AG04449 (cell line): ENCODE measurements at regions not wholly inside any gene's neighbourhood (a gene's known extent, or its start where the extent isn't known, plus 50 kb on each side); places are given as distances from the start of the nearest gene placed in this dataset.

Experiments used
- CTCF ChIA-PET: fragments of 350-600 bp; formaldehyde crosslinking; extraction: SDS; loops from one replicate; lab custom pipeline; 2021; ENCODE audit warnings: antibody characterized with exemption; lab: Yijun Ruan, JAX
- POLR2A ChIA-PET: fragments of 400-600, 350-600 bp; formaldehyde crosslinking; extraction: SDS; loops from one replicate; lab custom pipeline; 2020; ENCODE audit warnings: antibody characterized with exemption, inconsistent platforms; lab: Yijun Ruan, JAX
- DNase-seq: peaks from one replicate; pipeline ENCODE4 v3.0.0-alpha.2; 2010; ENCODE audit warnings: low read depth, low spot score
- H3K4me3 ChIP-seq: 2 replicates; pipeline ENCODE4 v1.5.1; 2011; ENCODE audit warnings: low read depth, mild to moderate bottlenecking, control low read depth, low read length
- TF ChIP-seq, protein P1 (sequence below): IDR thresholded peaks from one replicate; pipeline ENCODE4 v1.5.1; 2011; ENCODE audit warnings: mild to moderate bottlenecking, moderate library complexity, low read length, control low read depth, inconsistent platforms; ENCODE audit not compliant: insufficient read depth; ENCODE audit errors: missing control alignments

- ChIA-PET POLR2A (interaction anchor here (0.5 kb wide), 1 partner anchor 623 kb away, joined by 3 read pairs; no protein-coding TSS in a partner anchor), CTCF (interaction anchor here (1.1 to 2.5 kb wide), 4 partner anchors 14 to 362 kb away, joined by 3 to 10 read pairs (median 4); no protein-coding TSS in a partner anchor)
- DNase-seq, result no peak
- TF ChIP-seq, protein P1, sequence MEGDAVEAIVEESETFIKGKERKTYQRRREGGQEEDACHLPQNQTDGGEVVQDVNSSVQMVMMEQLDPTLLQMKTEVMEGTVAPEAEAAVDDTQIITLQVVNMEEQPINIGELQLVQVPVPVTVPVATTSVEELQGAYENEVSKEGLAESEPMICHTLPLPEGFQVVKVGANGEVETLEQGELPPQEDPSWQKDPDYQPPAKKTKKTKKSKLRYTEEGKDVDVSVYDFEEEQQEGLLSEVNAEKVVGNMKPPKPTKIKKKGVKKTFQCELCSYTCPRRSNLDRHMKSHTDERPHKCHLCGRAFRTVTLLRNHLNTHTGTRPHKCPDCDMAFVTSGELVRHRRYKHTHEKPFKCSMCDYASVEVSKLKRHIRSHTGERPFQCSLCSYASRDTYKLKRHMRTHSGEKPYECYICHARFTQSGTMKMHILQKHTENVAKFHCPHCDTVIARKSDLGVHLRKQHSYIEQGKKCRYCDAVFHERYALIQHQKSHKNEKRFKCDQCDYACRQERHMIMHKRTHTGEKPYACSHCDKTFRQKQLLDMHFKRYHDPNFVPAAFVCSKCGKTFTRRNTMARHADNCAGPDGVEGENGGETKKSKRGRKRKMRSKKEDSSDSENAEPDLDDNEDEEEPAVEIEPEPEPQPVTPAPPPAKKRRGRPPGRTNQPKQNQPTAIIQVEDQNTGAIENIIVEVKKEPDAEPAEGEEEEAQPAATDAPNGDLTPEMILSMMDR, result no peak
- no peak overlapping the region for H3K4me3 ChIP-seq
Measured at GRCh38 chr15:66941791-66942190, 123.6 kb upstream of the SMAD3 start.

DNA sequence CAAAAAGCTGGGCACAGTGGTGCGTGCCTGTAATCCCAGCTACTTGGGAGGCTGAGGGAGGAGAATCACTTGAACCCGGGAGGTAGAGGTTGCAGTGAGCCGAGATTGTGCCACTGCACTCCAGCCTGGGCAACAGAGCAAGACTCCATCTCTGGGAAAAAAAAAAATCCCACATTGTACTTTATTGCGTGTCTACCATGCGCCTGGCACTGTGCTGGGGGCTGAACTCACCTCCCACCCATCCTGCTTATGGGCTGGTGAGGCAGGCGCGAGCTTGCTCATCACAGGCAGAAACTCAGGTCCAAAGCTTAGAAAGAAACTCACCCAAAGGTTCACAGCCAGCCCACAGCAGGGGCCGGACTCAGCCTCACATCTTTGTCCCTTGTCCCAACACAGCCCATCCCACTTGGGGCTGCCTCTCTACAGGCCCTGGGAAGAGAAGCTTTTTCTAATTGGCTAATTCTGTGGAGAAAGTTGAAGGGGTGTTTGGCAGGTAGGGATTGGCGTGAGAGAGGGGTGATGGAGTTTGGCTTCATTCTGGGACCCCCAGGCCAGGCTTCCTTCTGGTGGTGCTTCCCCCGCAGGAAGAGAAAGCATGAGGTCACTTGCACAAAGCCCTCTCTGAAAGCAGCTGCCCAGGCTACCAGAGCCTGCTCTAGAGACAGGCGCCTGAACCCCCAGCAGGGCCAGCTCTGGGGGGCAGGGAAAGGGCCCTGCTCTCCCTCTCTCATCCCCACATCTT is 122.6 kb upstream of the SMAD3 start:
- TF ChIP-seq, protein P1, result no peak
- no peak overlapping the region for H3K4me3 ChIP-seq
- no peak for DNase-seq
- POLR2A ChIA-PET, result no interaction called here
- CTCF ChIA-PET, result interaction anchor here (1.2 to 8.3 kb wide), 4 partner anchors 15 to 491 kb away, joined by 3 to 91 read pairs (median 5); no protein-coding TSS in a partner anchor

GRCh38 chr15:66943456-66944095 is 121.8 kb upstream of the SMAD3 start:
- TF ChIP-seq, protein P1, result no peak
- DNase-seq, result no peak
- POLR2A ChIA-PET, result no interaction called here
- CTCF ChIA-PET, result interaction anchor here (0.8 to 8.3 kb wide), 4 partner anchors 22 to 490 kb away, joined by 4 to 91 read pairs (median 5); no protein-coding TSS in a partner anchor
- no peak overlapping the region for H3K4me3 ChIP-seq

- TF ChIP-seq, protein P1, result no peak
- ChIA-PET CTCF (interaction anchor here (0.8 to 8.3 kb wide), 6 partner anchors 22 to 489 kb away, joined by 3 to 91 read pairs (median 4); no protein-coding TSS in a partner anchor), POLR2A (no interaction called here)
- DNase-seq, result no peak
- no peak overlapping the region for H3K4me3 ChIP-seq
Measured at GRCh38 chr15:66944121-66944520, 121.3 kb upstream of the SMAD3 start.

DNA sequence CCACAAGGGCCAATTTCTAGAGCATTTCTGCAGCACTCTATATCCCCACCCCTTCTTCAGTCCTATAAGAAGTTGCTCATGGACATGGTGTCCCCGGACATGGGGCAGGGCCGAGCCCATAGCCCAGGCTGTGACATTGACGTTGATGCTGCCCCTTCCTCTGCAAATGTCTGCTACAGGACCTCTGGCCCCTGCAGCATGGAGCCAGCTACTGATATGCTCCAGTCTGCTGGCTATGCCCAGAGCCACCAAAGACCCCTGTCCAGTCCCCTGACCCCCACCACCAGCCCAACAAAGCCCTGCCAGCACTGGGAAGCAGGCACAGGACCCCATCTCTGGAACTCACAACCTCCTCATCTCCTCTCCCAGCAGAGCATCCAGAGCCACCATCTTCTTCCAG is 120.1 kb upstream of the SMAD3 start:
- ChIA-PET POLR2A (interaction anchor here (0.6 kb wide), 1 partner anchor 199 kb away, joined by 3 read pairs; no protein-coding TSS in a partner anchor), CTCF (interaction anchor here (0.6 to 8.3 kb wide), 21 partner anchors 9 to 891 kb away, joined by 3 to 91 read pairs (median 6); no protein-coding TSS in a partner anchor)
- no peak for DNase-seq
- no peak overlapping the region for H3K4me3 ChIP-seq
- TF ChIP-seq, protein P1, result no peak
